ENCODE measurements at regions not wholly inside any gene's neighbourhood (a gene's known extent, or its start where the extent isn't known, plus 50 kb on each side); places are given as distances from the start of the nearest gene placed in this dataset.

DNA sequence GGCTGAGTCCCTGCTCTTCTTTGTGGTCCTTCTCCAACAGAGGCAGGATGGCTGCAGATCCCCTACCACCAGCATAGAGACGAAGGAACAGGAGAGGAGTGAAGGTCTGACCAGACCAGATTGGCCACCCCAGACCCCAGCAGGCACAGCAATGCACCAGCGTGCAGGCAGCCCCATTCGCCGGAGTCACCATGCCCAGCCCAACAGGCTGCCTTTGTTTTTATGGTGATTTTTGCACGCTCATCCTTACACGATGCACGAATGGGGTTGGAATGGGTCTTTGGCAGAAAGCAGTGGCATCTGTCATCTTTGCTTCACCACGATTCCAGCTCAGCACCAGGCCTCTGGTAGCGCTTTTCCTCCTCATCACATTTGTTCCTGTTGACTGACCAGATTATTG lies 427.6 kb downstream of the INHBA start:
- DNase-seq = no peak

DNA sequence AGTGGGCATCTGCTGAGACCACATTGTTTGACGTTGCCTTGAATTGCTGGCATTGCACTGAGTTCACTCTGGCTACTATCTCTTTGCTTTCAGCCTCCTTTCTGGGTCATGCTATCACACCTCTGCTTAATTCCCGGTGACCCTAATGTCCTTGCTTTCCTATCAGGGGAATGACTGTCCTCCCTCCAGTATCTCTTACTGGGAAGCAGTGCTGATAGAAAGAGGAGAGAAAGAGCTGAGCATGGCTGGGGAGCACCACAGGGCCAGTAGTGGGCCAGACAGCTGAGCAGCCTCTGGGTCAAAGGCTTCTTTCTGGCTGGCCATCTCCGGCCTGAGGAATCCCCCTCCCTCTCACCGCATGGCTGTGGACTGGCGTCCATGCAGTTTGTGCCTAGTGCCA lies 428.7 kb downstream of the INHBA start:
- DNase-seq = no peak

- DNase-seq = peak; percentile 6
Observed at GRCh38 chr7:41272664-41273063, 430.2 kb downstream of the INHBA start.

DNA sequence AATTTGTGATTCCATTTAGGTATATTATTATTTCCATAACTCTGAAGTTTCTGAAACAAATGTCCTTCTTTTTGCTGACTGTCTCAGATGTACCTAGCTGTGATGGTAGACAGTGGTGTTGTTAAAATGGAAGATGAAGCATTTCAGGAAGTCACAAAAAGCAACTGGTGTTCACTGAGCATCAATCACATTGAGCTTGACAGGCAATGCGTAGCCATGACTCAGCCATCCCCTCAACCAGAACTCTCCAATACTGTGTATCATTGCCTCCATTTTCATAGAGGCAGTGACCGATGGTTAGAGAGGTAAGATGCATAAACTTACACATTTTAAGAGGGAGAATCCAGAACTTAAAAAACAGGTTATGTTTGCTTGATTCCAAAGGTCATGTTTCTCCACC lies 434.0 kb downstream of the INHBA start:
- DNase-seq = no peak

DNA sequence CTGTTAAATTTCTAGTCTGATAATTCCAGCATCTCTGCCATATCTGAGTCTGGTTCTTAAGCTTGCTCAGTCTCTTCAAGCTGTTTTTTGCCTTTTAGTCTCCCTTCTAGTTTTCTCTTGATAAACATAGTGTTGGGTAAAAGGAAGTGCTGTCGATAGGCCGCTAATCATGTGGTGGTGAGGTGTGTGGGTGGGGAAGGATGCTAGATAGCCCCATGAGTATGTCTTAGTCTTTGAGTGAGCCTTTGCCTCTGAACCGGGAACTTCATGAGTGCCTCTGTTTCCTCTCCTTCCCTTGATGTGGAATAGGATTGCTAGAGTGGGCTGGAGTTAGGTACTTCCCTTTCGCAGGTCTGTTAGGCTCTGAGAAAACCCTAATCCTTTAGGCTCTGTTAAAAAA lies 441.8 kb downstream of the INHBA start:
- DNase-seq = no peak

- DNase-seq = no peak
Observed at GRCh38 chr7:41257660-41258059, 445.2 kb downstream of the INHBA start.

DNA sequence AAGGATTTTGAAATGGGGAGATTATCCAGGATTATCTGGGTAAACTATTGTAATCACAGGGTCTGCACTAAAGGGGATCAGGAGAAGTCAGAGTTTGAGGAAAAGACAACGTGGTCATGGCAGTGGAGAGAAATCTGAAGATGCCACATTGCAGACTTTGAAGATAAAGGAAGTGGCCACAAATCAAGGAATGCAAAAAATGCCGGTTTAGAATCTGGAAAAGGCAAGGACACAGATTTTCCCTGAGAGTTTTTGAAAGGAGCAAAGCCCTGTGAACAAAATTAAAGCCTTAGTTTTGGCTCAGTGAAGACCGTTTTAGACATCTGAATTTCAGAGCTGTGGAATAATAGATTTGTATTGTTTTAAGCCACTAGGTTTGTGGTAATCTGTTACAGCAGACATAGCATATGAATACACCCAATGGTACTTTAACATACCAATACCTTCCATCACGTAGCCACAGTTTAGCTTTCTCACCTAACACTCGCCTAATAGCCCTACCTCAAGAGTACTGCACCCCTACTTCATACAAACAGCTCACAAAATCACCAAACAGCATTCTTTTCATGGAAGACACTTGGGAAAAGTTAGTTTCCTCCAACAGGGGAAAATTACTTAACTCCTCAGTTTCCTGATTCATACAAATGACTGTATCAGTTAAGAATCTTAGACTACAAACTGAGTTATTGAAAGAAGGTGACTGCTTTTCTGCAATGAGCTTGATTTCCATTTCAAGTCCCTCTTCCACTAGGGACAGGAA lies 446.5 kb downstream of the INHBA start:
- DNase-seq = no peak

GRCh38 chr7:41255716-41256115 lies 447.2 kb downstream of the INHBA start:
- DNase-seq = no peak

DNA sequence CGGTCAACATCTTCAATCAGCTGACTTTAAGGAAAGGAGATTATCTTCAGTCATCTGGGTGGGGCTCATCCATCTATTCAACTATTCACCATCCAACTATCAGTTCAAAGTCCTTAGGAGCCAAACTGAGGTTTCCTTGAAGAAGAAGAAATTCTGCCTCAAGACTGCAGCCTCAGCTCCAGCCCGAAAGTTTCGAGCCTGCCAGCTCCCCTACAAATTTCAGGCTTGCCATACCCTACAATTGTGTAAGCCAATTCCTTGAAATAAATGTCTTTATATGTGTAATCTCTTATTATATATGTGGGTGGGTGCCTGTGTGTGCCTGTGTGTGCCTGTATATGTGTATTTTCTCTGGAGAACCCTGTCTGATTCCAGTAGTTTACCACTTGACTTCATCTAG lies 447.8 kb downstream of the INHBA start:
- DNase-seq = no peak

DNA sequence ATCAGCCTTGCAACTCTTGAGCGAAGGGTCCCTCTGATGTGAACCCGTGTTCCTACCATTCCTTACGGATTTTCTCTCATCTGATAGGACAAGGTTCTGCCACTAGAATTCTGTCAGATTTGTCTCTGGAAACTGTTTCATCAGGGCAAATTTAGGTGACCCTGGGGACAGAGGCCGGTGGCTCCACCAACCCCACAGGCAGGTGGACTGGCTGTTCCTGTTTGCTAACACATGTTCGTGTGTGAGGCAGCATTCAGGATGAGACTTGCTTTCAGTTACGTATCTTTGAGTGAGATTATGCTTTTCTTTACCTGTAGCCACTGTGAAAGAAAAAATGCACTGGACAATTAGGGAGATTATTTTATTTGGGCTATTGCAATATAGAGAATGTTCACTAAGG lies 449.9 kb downstream of the INHBA start:
- no peak for DNase-seq

- DNase-seq = no peak
Observed at GRCh38 chr7:41252551-41252950, 450.3 kb downstream of the INHBA start.

DNA sequence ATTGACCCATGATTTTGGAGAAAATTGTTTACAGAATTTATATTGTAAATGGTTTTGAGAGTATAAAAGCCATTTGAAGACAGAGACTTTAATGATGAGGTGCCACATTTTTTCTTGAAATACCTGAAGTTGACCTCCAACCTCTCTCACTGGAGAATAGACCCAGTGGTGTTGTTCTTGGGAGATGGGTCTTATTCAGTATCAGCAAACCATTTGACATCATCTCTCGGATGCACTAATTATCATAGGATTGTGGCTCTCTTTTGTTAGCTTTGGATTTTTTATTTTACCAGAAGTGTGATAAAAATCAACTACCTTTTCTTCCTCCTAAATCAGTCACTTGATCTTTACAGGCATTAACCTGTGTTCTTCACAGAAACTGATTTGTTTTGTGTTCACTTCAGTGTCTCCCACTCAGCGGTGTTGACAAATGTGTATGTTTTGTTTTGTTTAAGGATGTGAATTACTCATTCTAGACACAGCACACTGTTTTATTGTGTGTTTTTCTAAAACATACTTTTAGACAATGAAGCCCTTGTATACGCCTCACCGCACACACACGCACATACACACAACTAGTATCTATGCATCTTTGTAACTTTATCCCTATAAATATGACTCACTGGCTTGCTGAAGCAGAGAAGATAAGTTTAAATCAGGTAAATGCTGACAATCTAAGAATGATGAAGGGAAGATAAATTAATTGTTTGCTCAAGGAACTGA lies 455.6 kb downstream of the INHBA start:
- DNase-seq = no peak

DNA sequence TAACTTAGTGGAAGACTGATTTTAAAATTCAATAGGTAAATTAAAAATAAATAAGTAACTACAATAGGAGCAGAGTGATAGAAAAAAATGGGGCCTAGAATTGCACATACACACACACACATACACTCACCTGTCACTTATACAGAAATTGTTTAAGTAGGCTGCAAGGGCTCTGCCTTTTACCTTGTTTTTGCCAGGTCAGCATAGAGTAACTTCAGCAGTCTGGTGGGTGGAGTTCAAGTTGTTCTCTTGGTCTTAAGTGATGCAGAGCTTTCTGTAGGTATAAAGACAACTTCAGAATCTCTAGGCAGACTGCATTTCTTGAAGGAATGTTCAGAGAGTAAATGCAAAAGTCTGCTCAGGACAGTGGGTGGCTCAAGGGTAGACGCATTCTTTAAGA lies 457.0 kb downstream of the INHBA start:
- no peak for DNase-seq

GRCh38 chr7:41244246-41244645 lies 458.6 kb downstream of the INHBA start:
- DNase-seq = no peak

DNA sequence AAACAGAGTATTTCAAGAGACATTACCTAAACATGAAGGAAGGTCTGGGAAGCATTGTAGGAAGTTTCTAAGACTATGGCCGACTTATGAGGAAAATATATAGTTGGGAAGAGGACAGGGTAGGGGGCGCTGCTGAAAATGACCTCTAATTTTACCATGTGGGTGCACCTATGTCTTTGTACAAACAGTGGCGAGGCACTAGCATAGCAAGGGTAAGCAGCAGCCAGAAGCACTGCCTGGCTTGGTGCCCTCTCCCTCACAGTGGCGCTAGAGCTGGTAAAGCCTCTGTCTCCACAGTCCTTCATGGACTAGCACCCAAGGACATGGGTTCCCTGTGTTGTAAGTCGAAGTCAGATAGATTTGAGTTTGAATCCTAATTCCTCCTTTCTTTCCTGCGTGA lies 461.2 kb downstream of the INHBA start:
- no peak for DNase-seq

- DNase-seq = no peak
Observed at GRCh38 chr7:41239596-41239995, 463.3 kb downstream of the INHBA start.

DNA sequence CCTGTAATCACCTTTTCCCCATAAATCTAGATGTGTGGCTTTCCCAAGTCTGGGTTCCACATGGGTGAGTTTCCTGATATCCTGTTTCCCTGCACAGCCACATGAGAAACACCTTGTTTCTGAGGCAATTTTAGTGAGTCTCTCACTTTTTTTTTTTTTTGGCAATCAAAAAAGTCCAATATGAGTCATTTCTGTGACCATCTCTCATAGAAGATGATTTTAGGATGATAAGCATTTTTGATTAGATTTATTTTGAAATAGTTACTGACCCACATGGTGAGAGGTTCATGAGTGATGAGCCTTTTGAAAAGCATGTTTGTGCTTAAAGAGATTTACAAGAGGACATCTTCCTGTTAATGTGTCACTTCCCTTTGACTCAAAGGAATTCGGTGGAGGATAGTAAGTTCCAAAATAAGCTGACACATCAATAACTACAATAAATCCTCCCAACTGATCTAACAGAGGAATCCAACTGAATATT lies 464.0 kb downstream of the INHBA start:
- no peak for DNase-seq

- no peak for DNase-seq
Observed at GRCh38 chr7:41237956-41238355, 464.9 kb downstream of the INHBA start.

DNA sequence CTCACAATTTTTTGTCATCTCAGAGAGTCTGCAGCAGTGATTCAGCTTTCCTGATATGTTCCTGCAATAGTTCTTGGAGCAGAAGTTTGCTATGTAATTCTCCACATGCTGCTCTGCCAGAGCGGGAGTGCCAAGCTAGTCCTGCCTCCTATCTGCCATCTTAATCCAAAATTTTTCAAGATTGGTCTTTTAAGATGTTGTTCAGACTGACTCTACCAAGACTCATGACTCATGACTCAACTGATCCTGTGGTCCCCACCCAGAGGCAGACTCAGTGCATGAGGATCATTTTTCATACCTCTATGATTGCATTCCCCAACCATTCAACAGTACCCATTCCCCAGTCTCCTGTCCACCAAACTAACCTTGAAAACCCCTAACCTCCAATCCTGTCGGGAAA lies 470.8 kb downstream of the INHBA start:
- DNase-seq = no peak

- no peak for DNase-seq
Observed at GRCh38 chr7:41224063-41224763, 478.7 kb downstream of the INHBA start.

- no peak for DNase-seq
Observed at GRCh38 chr7:41222746-41223145, 480.1 kb downstream of the INHBA start.

- DNase-seq = no peak
Observed at GRCh38 chr7:41220266-41220665, 482.6 kb downstream of the INHBA start.

DNA sequence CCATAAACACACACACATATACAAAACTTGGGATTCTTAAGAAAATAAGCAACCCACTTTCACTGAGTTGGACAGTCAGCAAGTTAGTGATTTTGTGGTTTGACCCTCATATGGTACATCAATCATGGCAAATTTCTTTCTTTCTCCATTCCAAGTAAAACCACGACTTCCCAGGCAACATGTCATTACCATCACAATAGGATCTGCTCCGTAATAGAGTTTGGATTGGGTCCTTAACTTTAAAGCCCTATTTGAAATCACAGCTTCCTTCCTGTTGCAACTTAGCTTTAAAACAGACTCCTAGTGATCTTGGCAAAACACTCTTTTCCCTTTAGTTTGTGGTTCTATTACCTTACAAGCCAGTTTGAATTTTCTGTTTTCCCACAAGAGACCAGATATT lies 483.6 kb downstream of the INHBA start:
- no peak for DNase-seq

GRCh38 chr7:41217306-41217705 lies 485.6 kb downstream of the INHBA start:
- no peak for DNase-seq

Data from NCI-H1048 (cell line).